Astrocyte (in vitro differentiated cells and primary cell): ENCODE measurements at regions not wholly inside any gene's neighbourhood (a gene's known extent, or its start where the extent isn't known, plus 50 kb on each side); places are given as distances from the start of the nearest gene placed in this dataset.

ENCODE experiments used
- DNase-seq: peaks from one replicate; pipeline ENCODE4 v3.0.0-alpha.2; 2010; ENCODE audit warnings: low read depth
- FAIRE-seq: peaks from 2 replicates; lab custom pipeline; 2011; peaks lifted over from hg19 to GRCh38; lab: Jason Lieb, UNC
- H2AFZ ChIP-seq: 2 replicates; pipeline ENCODE4 v1.6.0; 2012; ENCODE audit warnings: low read depth, low read length, inconsistent platforms
- H3K27ac ChIP-seq: 2 replicates; pipeline ENCODE4 v1.5.1; 2011; ENCODE audit warnings: low read depth, low read length, inconsistent platforms
- H3K27me3 ChIP-seq: 2 replicates; pipeline ENCODE4 v1.6.0; 2011; ENCODE audit warnings: low read length, inconsistent platforms; ENCODE audit not compliant: insufficient read depth
- H3K36me3 ChIP-seq: 2 replicates; pipeline ENCODE4 v1.5.1; 2011; ENCODE audit warnings: low read length, inconsistent platforms; ENCODE audit not compliant: insufficient read depth
- H3K4me1 ChIP-seq: 2 replicates; pipeline ENCODE4 v1.5.1; 2011; ENCODE audit warnings: low read length, inconsistent platforms; ENCODE audit not compliant: insufficient read depth
- H3K4me2 ChIP-seq: 2 replicates; pipeline ENCODE4 v1.6.0; 2012; ENCODE audit warnings: low read length, inconsistent platforms
- H3K4me3 ChIP-seq: 2 replicates; pipeline ENCODE4 v1.5.1; 2011; ENCODE audit warnings: low read depth, mild to moderate bottlenecking, low read length, inconsistent platforms; ENCODE audit not compliant: insufficient read depth
- H3K79me2 ChIP-seq: 2 replicates; pipeline ENCODE4 v1.6.0; 2012; ENCODE audit warnings: mild to moderate bottlenecking, low read length, inconsistent platforms; ENCODE audit not compliant: insufficient read depth
- H3K9ac ChIP-seq: 2 replicates; pipeline ENCODE4 v1.6.0; 2012; ENCODE audit warnings: mild to moderate bottlenecking, low read length, inconsistent platforms
- H3K9me3 ChIP-seq: 2 replicates; pipeline ENCODE4 v1.5.1; 2012; ENCODE audit warnings: low read depth, mild to moderate bottlenecking, low read length, inconsistent platforms; ENCODE audit not compliant: insufficient read depth
- H4K20me1 ChIP-seq: 2 replicates; pipeline ENCODE4 v1.6.0; 2012; ENCODE audit warnings: low read length, inconsistent platforms; ENCODE audit not compliant: insufficient read depth
- H3K27ac Mint-ChIP-seq: one replicate; pipeline ENCODE4 v1.8.0; 2021; ENCODE audit warnings: mild to moderate bottlenecking, mixed read lengths; ENCODE audit not compliant: unreplicated experiment
- H3K27me3 Mint-ChIP-seq: one replicate; pipeline ENCODE4 v1.8.0; 2021; ENCODE audit warnings: low read depth, mixed read lengths; ENCODE audit not compliant: unreplicated experiment
- H3K36me3 Mint-ChIP-seq: one replicate; pipeline ENCODE4 v1.8.0; 2021; ENCODE audit warnings: low read depth, mixed read lengths; ENCODE audit not compliant: unreplicated experiment
- H3K4me1 Mint-ChIP-seq: one replicate; pipeline ENCODE4 v1.8.0; 2021; ENCODE audit warnings: low read depth, mixed read lengths; ENCODE audit not compliant: unreplicated experiment
- H3K4me3 Mint-ChIP-seq: one replicate; pipeline ENCODE4 v1.8.0; 2021; ENCODE audit warnings: mild to moderate bottlenecking, moderate library complexity, mixed read lengths; ENCODE audit not compliant: unreplicated experiment
- H3K9me3 Mint-ChIP-seq: one replicate; pipeline ENCODE4 v1.8.0; 2021; ENCODE audit warnings: mild to moderate bottlenecking, mixed read lengths; ENCODE audit not compliant: unreplicated experiment
- CTCF ChIP-seq: IDR thresholded peaks from 2 replicates; pipeline ENCODE4 v1.5.1; 2011; ENCODE audit warnings: low read depth, mild to moderate bottlenecking, inconsistent platforms, low read length, moderate library complexity; ENCODE audit not compliant: insufficient read depth
- EZH2 ChIP-seq: IDR thresholded peaks from 2 replicates; pipeline ENCODE4 v1.6.1; 2012; ENCODE audit warnings: mild to moderate bottlenecking, low read length, inconsistent platforms; ENCODE audit not compliant: insufficient read depth

- no peak for FAIRE-seq
- Histone ChIP-seq H3K4me1 (no peaks in the 10 kb centered on the region), H4K20me1 (no peaks in the 10 kb centered on the region), H3K4me3 (no peak overlapping the region), H3K9ac (no peak overlapping the region), H3K27me3 (no peaks in the 10 kb centered on the region), H3K36me3 (no peaks in the 10 kb centered on the region), H3K27ac (no peak overlapping the region), H2AFZ (no peak overlapping the region), H3K9me3 (no peaks in the 10 kb centered on the region), H3K79me2 (no peaks in the 10 kb centered on the region), H3K4me2 (no peak overlapping the region)
- no peak for DNase-seq
- Mint-ChIP-seq H3K27ac (no peak overlapping the region), H3K27me3 (peaks cover 3% of the 10 kb centered on the region), H3K9me3 (peaks cover 2% of the 10 kb centered on the region), H3K4me1 (no peaks in the 10 kb centered on the region), H3K4me3 (no peak overlapping the region), H3K36me3 (no peaks in the 10 kb centered on the region)
- TF ChIP-seq EZH2, result no peak
- TF ChIP-seq CTCF, result no peak
These were observed 103.1 kb upstream of the MYO16 start for GRCh38 chr13:108526286-108526685.

- H2AFZ ChIP-seq, result no peak overlapping the region
- H3K4me1 ChIP-seq, result no peaks in the 10 kb centered on the region
- no peaks in the 10 kb centered on the region for H3K27me3 ChIP-seq
- H3K27ac ChIP-seq, result no peak overlapping the region
- no peak overlapping the region for H3K4me3 ChIP-seq
- Mint-ChIP-seq H3K36me3 (no peaks in the 10 kb centered on the region), H3K27me3 (peaks cover 4% of the 10 kb centered on the region), H3K9me3 (peaks cover 2% of the 10 kb centered on the region), H3K4me3 (no peak overlapping the region), H3K4me1 (no peaks in the 10 kb centered on the region), H3K27ac (no peak overlapping the region)
- no peak overlapping the region for H3K9ac ChIP-seq
- H3K79me2 ChIP-seq, result no peaks in the 10 kb centered on the region
- no peaks in the 10 kb centered on the region for H3K36me3 ChIP-seq
- H4K20me1 ChIP-seq, result no peaks in the 10 kb centered on the region
- no peak for TF ChIP-seq CTCF
- TF ChIP-seq EZH2, result no peak
- FAIRE-seq (no peak), DNase-seq (no peak)
- no peaks in the 10 kb centered on the region for H3K9me3 ChIP-seq
- H3K4me2 ChIP-seq, result no peak overlapping the region
These were observed 101.6 kb upstream of the MYO16 start for GRCh38 chr13:108527844-108528243.

- Histone ChIP-seq H3K4me1 (no peaks in the 10 kb centered on the region), H3K79me2 (no peaks in the 10 kb centered on the region), H3K9me3 (no peaks in the 10 kb centered on the region), H4K20me1 (no peaks in the 10 kb centered on the region), H3K36me3 (no peaks in the 10 kb centered on the region), H3K27ac (no peak overlapping the region), H3K27me3 (no peaks in the 10 kb centered on the region), H3K9ac (no peak overlapping the region), H3K4me3 (no peak overlapping the region), H3K4me2 (no peak overlapping the region), H2AFZ (no peak overlapping the region)
- no peaks in the 10 kb centered on the region for H3K4me1 Mint-ChIP-seq
- no peaks in the 10 kb centered on the region for H3K36me3 Mint-ChIP-seq
- TF ChIP-seq CTCF (no peak), EZH2 (no peak)
- no peak overlapping the region for H3K4me3 Mint-ChIP-seq
- FAIRE-seq (no peak), DNase-seq (no peak)
- H3K27ac Mint-ChIP-seq, result no peak overlapping the region
- H3K9me3 Mint-ChIP-seq, result peaks cover 2% of the 10 kb centered on the region
- H3K27me3 Mint-ChIP-seq, result peaks cover 4% of the 10 kb centered on the region
These were observed 101.1 kb upstream of the MYO16 start for GRCh38 chr13:108528303-108528702.
